ENCODE measurements at regions not wholly inside any gene's neighbourhood (a gene's known extent, or its start where the extent isn't known, plus 50 kb on each side); places are given as distances from the start of the nearest gene placed in this dataset.

DNA sequence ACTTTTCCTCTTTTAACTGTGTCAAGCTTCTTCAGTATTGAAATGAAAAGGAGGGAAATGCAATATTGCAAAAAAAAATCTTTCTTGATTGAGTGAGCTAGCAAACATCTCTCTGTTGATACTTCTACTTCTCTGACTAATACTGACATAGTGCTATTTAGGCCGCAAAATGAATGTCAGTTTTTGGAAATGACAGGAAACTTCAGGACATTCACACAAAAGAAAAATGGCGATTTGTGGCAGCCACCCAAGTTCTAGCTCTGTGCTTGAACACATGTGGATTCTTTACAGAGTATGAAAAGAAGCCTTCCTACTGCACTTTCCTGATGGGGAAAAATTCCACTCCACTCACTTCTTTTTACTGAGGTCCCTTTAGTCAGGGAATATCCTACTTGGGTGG, 486.8 kb upstream of the ALCAM start:
- H3K4me3 ChIP-seq = no peak overlapping the region
- WGBS, 4 donors = 49 to 59% (median 53%) methylated on average over 2 of the region's 2 CpGs
- no peak overlapping the region for H3K27ac ChIP-seq
- intact Hi-C loops (cut with DNase I) = no loop called here
- H3K27me3 ChIP-seq = no peaks in the 10 kb centered on the region
- no peaks in the 10 kb centered on the region for H3K36me3 ChIP-seq (replicated peaks in 1 of 2)
- TF ChIP-seq, protein P1, sequence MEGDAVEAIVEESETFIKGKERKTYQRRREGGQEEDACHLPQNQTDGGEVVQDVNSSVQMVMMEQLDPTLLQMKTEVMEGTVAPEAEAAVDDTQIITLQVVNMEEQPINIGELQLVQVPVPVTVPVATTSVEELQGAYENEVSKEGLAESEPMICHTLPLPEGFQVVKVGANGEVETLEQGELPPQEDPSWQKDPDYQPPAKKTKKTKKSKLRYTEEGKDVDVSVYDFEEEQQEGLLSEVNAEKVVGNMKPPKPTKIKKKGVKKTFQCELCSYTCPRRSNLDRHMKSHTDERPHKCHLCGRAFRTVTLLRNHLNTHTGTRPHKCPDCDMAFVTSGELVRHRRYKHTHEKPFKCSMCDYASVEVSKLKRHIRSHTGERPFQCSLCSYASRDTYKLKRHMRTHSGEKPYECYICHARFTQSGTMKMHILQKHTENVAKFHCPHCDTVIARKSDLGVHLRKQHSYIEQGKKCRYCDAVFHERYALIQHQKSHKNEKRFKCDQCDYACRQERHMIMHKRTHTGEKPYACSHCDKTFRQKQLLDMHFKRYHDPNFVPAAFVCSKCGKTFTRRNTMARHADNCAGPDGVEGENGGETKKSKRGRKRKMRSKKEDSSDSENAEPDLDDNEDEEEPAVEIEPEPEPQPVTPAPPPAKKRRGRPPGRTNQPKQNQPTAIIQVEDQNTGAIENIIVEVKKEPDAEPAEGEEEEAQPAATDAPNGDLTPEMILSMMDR (IDR thresholded peaks at IDR 0.05) = no peak
- TF ChIP-seq POLR2A (IDR thresholded peaks at IDR 0.05) = no peak
- no peaks in the 10 kb centered on the region for H3K4me1 ChIP-seq (replicated peaks in 1 of 2)
- H3K9me3 ChIP-seq (replicated peaks in 1 of 3) = peaks cover 0 to 5% (median 0%) of the 10 kb centered on the region in 3 donors
- peak; percentile 25 to 62 (median 50) for DNase-seq

DNA sequence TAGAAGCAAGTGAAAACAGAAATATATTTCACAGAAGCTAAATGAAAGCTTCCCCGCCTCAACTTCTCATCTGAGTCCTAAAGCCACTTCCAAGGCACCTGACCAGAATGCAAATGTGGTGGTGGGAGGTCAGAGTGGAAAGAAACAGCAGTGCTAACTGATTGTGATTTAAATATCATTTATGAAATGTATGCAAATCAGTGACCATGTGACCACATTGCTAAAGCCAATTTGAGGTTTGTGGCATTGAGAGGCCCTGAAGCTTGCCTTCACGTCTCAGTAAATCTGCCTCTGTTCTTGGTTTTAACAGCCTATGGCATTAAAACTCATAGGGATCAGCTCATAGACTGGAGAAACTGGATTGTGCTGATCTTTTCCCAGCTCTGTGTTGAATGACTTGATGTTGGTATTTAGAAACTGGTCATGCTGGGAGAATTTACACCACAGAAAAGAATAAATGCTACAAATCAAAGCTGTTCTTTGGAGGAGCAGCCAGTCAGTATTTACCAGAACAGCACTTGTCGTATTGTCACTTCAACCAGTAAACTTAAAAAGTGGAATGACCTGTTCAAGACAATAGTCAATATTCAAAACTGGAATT, 481.4 kb upstream of the ALCAM start:
- WGBS, 4 donors = 82 to 93% (median 87%) methylated on average over 3 of the region's 3 CpGs
- Histone ChIP-seq H3K9me3 (replicated peaks in 1 of 3) (peaks cover 0 to 5% (median 0%) of the 10 kb centered on the region in 3 donors), H3K27ac (peak overlapping the region in 1 of 5 donors; percentile 31), H3K36me3 (replicated peaks in 1 of 2) (no peaks in the 10 kb centered on the region), H3K27me3 (no peaks in the 10 kb centered on the region), H3K4me3 (no peak overlapping the region), H3K4me1 (replicated peaks in 1 of 2) (peaks cover 0 to 3% of the 10 kb centered on the region in 2 donors)
- no peak for TF ChIP-seq POLR2A (IDR thresholded peaks at IDR 0.05)
- TF ChIP-seq, protein P1 (IDR thresholded peaks at IDR 0.05) = no peak
- DNase-seq = no peak
- intact Hi-C loops (cut with DNase I) = no loop called here

DNA sequence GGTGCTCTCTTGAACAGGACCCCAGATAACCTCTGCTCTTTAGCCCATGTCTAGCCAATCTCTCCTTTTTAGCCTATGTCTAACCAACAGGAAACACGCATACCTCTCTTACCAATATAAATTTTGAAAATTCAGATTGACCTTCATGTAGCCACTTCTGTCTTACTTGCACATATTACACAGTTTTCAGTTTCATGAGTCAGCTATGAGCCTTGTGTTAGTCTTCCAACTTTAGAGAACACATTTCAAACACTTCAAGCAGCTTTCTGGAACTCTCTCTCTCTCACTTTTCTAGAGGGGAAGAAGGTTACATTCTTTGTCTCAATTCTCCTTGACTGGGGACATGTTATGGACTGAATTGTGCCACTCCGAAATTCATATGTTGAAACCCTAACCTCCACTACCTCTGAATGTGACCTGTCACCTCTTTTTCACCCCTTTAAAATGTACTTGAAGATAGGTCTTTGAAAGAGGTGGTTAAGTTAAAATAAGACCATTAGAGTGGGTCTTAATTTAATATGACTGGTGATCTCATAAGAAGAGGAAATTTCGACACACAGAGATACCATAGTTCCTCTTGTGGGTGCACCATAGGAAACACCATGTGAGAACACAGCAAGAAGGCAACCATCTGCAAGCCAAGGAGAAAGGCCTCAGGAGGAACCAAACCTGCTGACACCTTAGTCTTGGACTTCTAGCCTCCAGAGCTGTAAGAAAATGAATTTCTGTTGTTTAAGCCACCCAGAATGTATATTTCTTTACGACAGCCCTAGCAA, 480.3 kb upstream of the ALCAM start:
- Histone ChIP-seq H3K27ac (peak overlapping the region in 2 of 5 donors; percentile 31 to 48), H3K27me3 (no peaks in the 10 kb centered on the region), H3K4me3 (no peak overlapping the region), H3K9me3 (replicated peaks in 1 of 3) (peaks cover 0 to 5% (median 0%) of the 10 kb centered on the region in 3 donors), H3K36me3 (replicated peaks in 1 of 2) (no peaks in the 10 kb centered on the region), H3K4me1 (replicated peaks in 1 of 2) (peaks cover 0 to 3% of the 10 kb centered on the region in 2 donors)
- TF ChIP-seq, protein P1 (IDR thresholded peaks at IDR 0.05) = no peak
- no peak for TF ChIP-seq POLR2A (IDR thresholded peaks at IDR 0.05)
- peak in 3 of 7 donors; percentile 21 to 47 (median 36) for DNase-seq
- intact Hi-C loops (cut with DNase I) = no loop called here
- WGBS, 4 donors = 79 to 84% (median 80%) methylated on average over 4 of the region's 4 CpGs

DNA sequence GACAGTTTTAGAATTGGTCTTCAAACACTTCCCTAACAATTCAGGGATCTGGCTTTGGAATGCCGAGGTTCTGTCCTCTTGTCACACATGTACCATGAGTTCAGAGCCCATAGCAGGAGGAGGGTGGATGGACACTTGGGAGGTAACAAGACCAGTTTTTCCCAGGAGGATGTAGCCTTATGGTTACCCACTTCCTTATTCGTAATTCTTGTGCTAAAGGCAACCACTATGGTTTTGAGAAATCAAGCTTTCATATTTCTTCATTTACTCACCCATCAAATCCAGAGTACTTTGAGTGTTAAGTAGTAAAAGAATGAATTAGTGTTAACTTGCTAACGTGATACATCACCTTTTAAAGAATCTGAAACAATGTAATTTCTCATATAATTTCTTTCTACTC, 479.6 kb upstream of the ALCAM start:
- TF ChIP-seq, protein P1 (IDR thresholded peaks at IDR 0.05) = no peak
- no peak for TF ChIP-seq POLR2A (IDR thresholded peaks at IDR 0.05)
- Histone ChIP-seq H3K27me3 (no peaks in the 10 kb centered on the region), H3K36me3 (replicated peaks in 1 of 2) (no peaks in the 10 kb centered on the region), H3K4me3 (no peak overlapping the region), H3K27ac (peak overlapping the region in 1 of 5 donors; percentile 48), H3K4me1 (replicated peaks in 1 of 2) (peaks cover 0 to 3% of the 10 kb centered on the region in 2 donors), H3K9me3 (replicated peaks in 1 of 3) (peaks cover 0 to 5% (median 0%) of the 10 kb centered on the region in 3 donors)
- DNase-seq = no peak
- 49 to 71% (median 62%) methylated on average over 3 of the region's 3 CpGs for WGBS, 4 donors
- intact Hi-C loops (cut with DNase I) = no loop called here
